Heart right ventricle (tissue), 16 donors: ENCODE measurements at regions not wholly inside any gene's neighbourhood (a gene's known extent, or its start where the extent isn't known, plus 50 kb on each side); places are given as distances from the start of the nearest gene placed in this dataset.

Source experiments
- ATAC-seq, 8 donors: fragments of 200-7000 bp; cut with Tn5 transposase; one replicate each; pipeline ENCODE4 v1.9.1; 2020; ENCODE audit warnings: mild to moderate bottlenecking in 8 of 8, moderate library complexity in 8 of 8, moderate number of reproducible peaks in 1 of 8
- DNase-seq, 2 donors: peaks; one replicate each; pipeline ENCODE4 v3.0.0-alpha.2; 2020
- H3K27ac ChIP-seq, 10 donors: fragments of 200-600 bp; sonication (generic) in 2 of 10; one replicate each; pipeline versions ENCODE4 v1.5.0 to v1.8.0; 2020 to 2022; ENCODE audit warnings: mild to moderate bottlenecking in 3 of 10
- H3K27me3 ChIP-seq, 7 donors: fragments of 200-600 bp; one replicate each; pipeline ENCODE4 v1.8.0; 2021 to 2022; ENCODE audit warnings: mild to moderate bottlenecking in 2 of 7
- H3K36me3 ChIP-seq, 9 donors: fragments of 200-600 bp; sonication (generic) in 1 of 9; one replicate each; pipeline versions ENCODE4 v1.5.0 to v1.8.0; 2020 to 2022; ENCODE audit warnings: mild to moderate bottlenecking in 2 of 9
- H3K4me1 ChIP-seq, 9 donors: fragments of 200-600 bp; sonication (generic) in 1 of 9; one replicate each; pipeline versions ENCODE4 v1.5.0 to v1.8.0; 2020 to 2022; ENCODE audit warnings: mild to moderate bottlenecking in 4 of 9
- H3K4me3 ChIP-seq, 10 donors: fragments of 200-600 bp; sonication (generic) in 2 of 10; one replicate each; pipeline versions ENCODE4 v1.5.0 to v1.8.0; 2020 to 2022; ENCODE audit warnings: mild to moderate bottlenecking in 7 of 10, moderate library complexity in 2 of 10
- H3K9me3 ChIP-seq, 11 donors: fragments of 200-600 bp in 10 of 11; sonication (generic) in 2 of 11; one replicate each; pipeline versions ENCODE4 v1.5.0 to v1.8.0; 2013 to 2022; ENCODE audit warnings: mild to moderate bottlenecking in 2 of 11, control low read depth in 1 of 11, moderate library complexity in 1 of 11
- CTCF ChIP-seq, 9 donors: fragments of 200-600 bp; sonication (generic) in 2 of 9; IDR thresholded peaks; one replicate each; pipeline versions ENCODE4 v1.5.0 to v1.8.0; 2021 to 2022; ENCODE audit warnings: antibody characterized with exemption in 9 of 9, mild to moderate bottlenecking in 5 of 9, moderate library complexity in 1 of 9
- WGBS, 2 donors: extraction: QIAGEN DNeasy Blood & Tissue Kit; methylation state at CpG; one replicate each; pipeline ENCODE4 v1.1.7; 2013; ENCODE audit warnings: inconsistent platforms in 1 of 2; 5-methylcytosine and 5-hydroxymethylcytosine counted together
- intact Hi-C, 10 donors: fragments of 100-400 bp; cut with DNase I; formaldehyde crosslinking; loops; one replicate each; pipeline versions ENCODE4 v1.11.1 to v1.14.2; 2022
- donor health status: Arrhythmogenic right ventricular cardiomyopathy.
- donor health status: ischemic (EF 13 %, LVEDD 7.1; RV severe dilation, severe dysfunction).
- donor health status: healthy with polysubstance abuse.
- donor health status: DM: no; HTN: yes; CAD: no.
- donor health status: DM: no; HTN: no; CAD: no.
- donor health status: ischemic (EF 25% LVEDD 6.9; RV normal size, moderate dysfunction).
- donor health status: ischemic (EF 25% LVEDD 5.7; RV mildly dilated, moderate dysfunction).
- donor health status: healthy.
- donor health status: DM: yes; HTN: yes; CAD: no.
- donor health status: Ischemic cardiomyopathy.
- donor health status: ischemic (EF 35%, LVEDD 5.7; RV mildly dilated, moderate dysfunction).
- donor health status: nonischemic (EF 11% LVEDD 7.7; RV severe dilation, severe dysfunction).
- donor health status: DM: yes; HTN: yes; CAD: no.
- donor health status: PGD.
- donor health status: ischemic (EF 29% LVEDD 5.4; RV normal size, mild dysfunction).
- donor health status: nonischemic (EF 23%, LVEDD 6.1; RV moderate dilation, normal function).

GRCh38 chr7:25310896-25311295 lies 82.6 kb upstream of the NPVF start:
- intact Hi-C loops = no loop called here
- no peak for TF ChIP-seq CTCF (IDR thresholded peaks at IDR 0.05)
- ATAC-seq = no peak

GRCh38 chr7:25311346-25311745 lies 83.1 kb upstream of the NPVF start:
- intact Hi-C loops = no loop called here
- Histone ChIP-seq H3K9me3 (no peaks in the 10 kb centered on the region), H3K4me1 (no peaks in the 10 kb centered on the region), H3K27me3 (peaks cover 0 to 4% (median 0%) of the 10 kb centered on the region in 7 donors), H3K36me3 (no peaks in the 10 kb centered on the region), H3K4me3 (no peak overlapping the region), H3K27ac (no peak overlapping the region)
- no peak for DNase-seq
- no peak for ATAC-seq
- TF ChIP-seq CTCF (IDR thresholded peaks at IDR 0.05) = no peak
- WGBS, 2 donors = 84 to 93% methylated on average over 1 of the region's 1 CpG

More at GRCh38 chr7:25310896-25311295, 82.6 kb upstream of the NPVF start:
- no peaks in the 10 kb centered on the region for H3K9me3 ChIP-seq
- H3K27me3 ChIP-seq = peaks cover 0 to 4% (median 0%) of the 10 kb centered on the region in 7 donors
- no peak overlapping the region for H3K27ac ChIP-seq
- H3K36me3 ChIP-seq = no peaks in the 10 kb centered on the region
- no peak overlapping the region for H3K4me3 ChIP-seq
- H3K4me1 ChIP-seq = no peaks in the 10 kb centered on the region
- DNase-seq = no peak

- ATAC-seq (no peak), DNase-seq (no peak)
- H3K4me1 ChIP-seq = no peaks in the 10 kb centered on the region
- H3K9me3 ChIP-seq = no peaks in the 10 kb centered on the region
- no peak overlapping the region for H3K4me3 ChIP-seq
- WGBS, 2 donors = 87% methylated on average over 6 of the region's 6 CpGs
- no peaks in the 10 kb centered on the region for H3K36me3 ChIP-seq
- no peaks in the 10 kb centered on the region for H3K27me3 ChIP-seq
- intact Hi-C loops = no loop called here
- TF ChIP-seq CTCF (IDR thresholded peaks at IDR 0.05) = no peak
- H3K27ac ChIP-seq = no peak overlapping the region
These were observed 84.7 kb upstream of the NPVF start for GRCh38 chr7:25312968-25313367.

- no peaks in the 10 kb centered on the region for H3K27me3 ChIP-seq
- DNase-seq (no peak), ATAC-seq (no peak)
- H3K4me1 ChIP-seq = no peaks in the 10 kb centered on the region
- no peak overlapping the region for H3K4me3 ChIP-seq
- no peak overlapping the region for H3K27ac ChIP-seq
- no peaks in the 10 kb centered on the region for H3K36me3 ChIP-seq
- WGBS, 2 donors = 89 to 92% methylated on average over 1 of the region's 1 CpG
- intact Hi-C loops = no loop called here
- H3K9me3 ChIP-seq = no peaks in the 10 kb centered on the region
- TF ChIP-seq CTCF (IDR thresholded peaks at IDR 0.05) = no peak
These were observed 85.2 kb upstream of the NPVF start for GRCh38 chr7:25313526-25313925.
